ENCODE measurements at regions not wholly inside any gene's neighbourhood (a gene's known extent, or its start where the extent isn't known, plus 50 kb on each side); places are given as distances from the start of the nearest gene placed in this dataset.

- Mint-ChIP-seq H3K9me3 (ENCODE audit: unreplicated experiment) (no peaks in the 10 kb centered on the region), H3K27ac (ENCODE audit: unreplicated experiment) (no peak overlapping the region), H3K27me3 (ENCODE audit: insufficient read depth, unreplicated experiment) (no peaks in the 10 kb centered on the region), H3K36me3 (ENCODE audit: insufficient read depth, unreplicated experiment) (no peaks in the 10 kb centered on the region), H3K4me3 (ENCODE audit: unreplicated experiment) (no peak overlapping the region), H3K4me1 (ENCODE audit: low read depth, unreplicated experiment) (no peaks in the 10 kb centered on the region)
- Histone ChIP-seq H3K4me1 (no peaks in the 10 kb centered on the region), H3K9me3 (no peaks in the 10 kb centered on the region), H3K36me3 (ENCODE audit: control insufficient read depth, insufficient read depth, low read length) (no peaks in the 10 kb centered on the region), H3K27me3 (replicated peaks; ENCODE audit: control insufficient read depth, insufficient read depth, low read length) (no peaks in the 10 kb centered on the region), H3K4me3 (ENCODE audit: low read depth, low read length) (no peak overlapping the region)
- intact Hi-C loops (cut with micrococcal nuclease; ENCODE audit: unreplicated experiment), result no loop called here
- no peak for DNase-seq
- POLR2A ChIA-PET, result no interaction called here
- CTCF ChIA-PET, result no interaction called here
- BruUV-seq (replicated peaks), result no TSS peak
- TF ChIP-seq CTCF (IDR thresholded peaks at IDR 0.05; ENCODE audit: insufficient read depth in 1 of 2, low read depth in 1 of 2, low read length in 1 of 2, severe bottlenecking in 1 of 2, unreplicated experiment in 1 of 2), result no peak
Observed at GRCh38 chr4:178812866-178813265, 1370.6 kb upstream of the AGA start.

DNA sequence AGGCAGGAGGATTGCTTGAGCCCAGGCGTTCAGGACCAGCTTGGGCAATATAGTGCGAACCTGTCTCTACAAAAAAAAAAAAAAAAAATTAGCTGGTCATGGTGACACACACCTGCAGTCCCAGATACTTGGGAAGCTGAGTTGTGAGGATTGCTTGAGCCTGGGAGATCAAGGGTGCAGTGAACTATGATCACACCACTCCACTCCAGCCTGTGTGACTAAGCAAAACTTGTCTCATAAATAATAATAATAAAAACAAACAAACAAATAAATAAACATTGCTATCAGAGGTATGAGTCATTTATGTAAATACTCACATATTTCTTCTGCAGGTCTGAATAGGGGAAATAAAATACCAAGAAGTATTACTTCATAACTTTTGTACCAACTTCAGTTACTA lies 1372.7 kb upstream of the AGA start:
- intact Hi-C loops (cut with micrococcal nuclease; ENCODE audit: unreplicated experiment), result no loop called here
- Mint-ChIP-seq H3K36me3 (ENCODE audit: insufficient read depth, unreplicated experiment) (no peaks in the 10 kb centered on the region), H3K4me1 (ENCODE audit: low read depth, unreplicated experiment) (no peaks in the 10 kb centered on the region), H3K27me3 (ENCODE audit: insufficient read depth, unreplicated experiment) (no peaks in the 10 kb centered on the region), H3K9me3 (ENCODE audit: unreplicated experiment) (no peaks in the 10 kb centered on the region), H3K27ac (ENCODE audit: unreplicated experiment) (no peak overlapping the region), H3K4me3 (ENCODE audit: unreplicated experiment) (no peak overlapping the region)
- Histone ChIP-seq H3K36me3 (ENCODE audit: control insufficient read depth, insufficient read depth, low read length) (no peaks in the 10 kb centered on the region), H3K4me1 (no peaks in the 10 kb centered on the region), H3K4me3 (ENCODE audit: low read depth, low read length) (no peak overlapping the region), H3K9me3 (no peaks in the 10 kb centered on the region), H3K27me3 (replicated peaks; ENCODE audit: control insufficient read depth, insufficient read depth, low read length) (no peaks in the 10 kb centered on the region)
- ChIA-PET CTCF (no interaction called here), POLR2A (no interaction called here)
- no TSS peak for BruUV-seq (replicated peaks)
- no peak for DNase-seq
- TF ChIP-seq CTCF (IDR thresholded peaks at IDR 0.05; ENCODE audit: insufficient read depth in 1 of 2, low read depth in 1 of 2, low read length in 1 of 2, severe bottlenecking in 1 of 2, unreplicated experiment in 1 of 2), result no peak

DNA sequence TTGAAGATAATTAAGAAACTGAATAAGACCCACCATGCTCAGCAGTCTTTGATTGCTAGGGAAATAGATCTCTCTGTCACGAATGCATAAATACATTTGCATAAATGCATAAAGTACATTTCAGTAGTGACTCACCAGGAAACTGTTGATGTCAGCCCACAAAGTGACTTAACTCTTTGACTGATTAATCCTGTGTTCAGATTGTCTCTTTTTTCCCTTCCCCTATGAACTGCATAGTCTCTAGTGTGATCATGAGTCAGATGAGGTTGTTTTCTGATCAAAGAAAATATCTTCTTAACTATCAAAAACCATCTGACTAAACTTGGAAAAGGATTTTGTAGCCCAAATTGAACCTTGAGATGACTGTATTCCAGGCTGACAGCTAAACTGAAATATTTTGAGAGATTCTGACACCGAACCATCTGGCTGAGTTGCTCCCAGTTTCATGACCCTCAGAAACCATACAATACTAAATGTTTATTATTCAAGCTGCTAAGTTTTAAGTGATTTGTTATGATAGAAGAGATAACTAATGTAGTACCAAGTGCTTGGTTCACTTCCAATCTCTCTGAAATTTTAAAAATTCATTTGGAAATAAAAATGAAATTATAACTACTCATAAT lies 1381.5 kb upstream of the AGA start:
- Histone ChIP-seq H3K36me3 (ENCODE audit: control insufficient read depth, insufficient read depth, low read length) (no peaks in the 10 kb centered on the region), H3K9me3 (no peaks in the 10 kb centered on the region), H3K4me1 (no peaks in the 10 kb centered on the region), H3K4me3 (ENCODE audit: low read depth, low read length) (no peak overlapping the region), H3K27me3 (replicated peaks; ENCODE audit: control insufficient read depth, insufficient read depth, low read length) (no peaks in the 10 kb centered on the region)
- no peak for DNase-seq
- intact Hi-C loops (cut with micrococcal nuclease; ENCODE audit: unreplicated experiment), result no loop called here
- no peak for TF ChIP-seq CTCF (IDR thresholded peaks at IDR 0.05; ENCODE audit: insufficient read depth in 1 of 2, low read depth in 1 of 2, low read length in 1 of 2, severe bottlenecking in 1 of 2, unreplicated experiment in 1 of 2)
- no peaks in the 10 kb centered on the region for H3K27me3 Mint-ChIP-seq (ENCODE audit: insufficient read depth, unreplicated experiment)
- CTCF ChIA-PET, result no interaction called here
- H3K4me3 Mint-ChIP-seq (ENCODE audit: unreplicated experiment), result no peak overlapping the region
- H3K27ac Mint-ChIP-seq (ENCODE audit: unreplicated experiment), result no peak overlapping the region
- no TSS peak for BruUV-seq (replicated peaks)
- no peaks in the 10 kb centered on the region for H3K36me3 Mint-ChIP-seq (ENCODE audit: insufficient read depth, unreplicated experiment)
- no peaks in the 10 kb centered on the region for H3K4me1 Mint-ChIP-seq (ENCODE audit: low read depth, unreplicated experiment)
- POLR2A ChIA-PET, result no interaction called here
- no peaks in the 10 kb centered on the region for H3K9me3 Mint-ChIP-seq (ENCODE audit: unreplicated experiment)

All from Caco-2 (cell line).